Fibroblast of mammary gland (primary cell): ENCODE measurements at regions not wholly inside any gene's neighbourhood (a gene's known extent, or its start where the extent isn't known, plus 50 kb on each side); places are given as distances from the start of the nearest gene placed in this dataset.

Experiments
- DNase-seq: peaks from one replicate; pipeline ENCODE4 v3.0.0-alpha.2; 2010; ENCODE audit warnings: low read depth
- H3K4me3 ChIP-seq: 2 replicates; pipeline ENCODE4 v1.5.1; 2011; ENCODE audit warnings: low read depth, mild to moderate bottlenecking, low read length, moderate library complexity; ENCODE audit not compliant: control insufficient read depth
- CTCF ChIP-seq: conservative IDR thresholded peaks from 2 replicates; pipeline ENCODE4 v1.5.1; 2011; ENCODE audit warnings: low read depth, low read length, inconsistent platforms; ENCODE audit not compliant: control insufficient read depth, insufficient read depth

- DNase-seq, result peak; percentile 97
- peak overlapping the region; percentile 58 for H3K4me3 ChIP-seq
These were observed 161.3 kb upstream of the IFNG-AS1 start for GRCh38 chr12:67827820-67828383.

GRCh38 chr12:67829896-67830295 lies 159.4 kb upstream of the IFNG-AS1 start:
- no peak for TF ChIP-seq CTCF
- H3K4me3 ChIP-seq, result no peak overlapping the region
- no peak for DNase-seq

More at GRCh38 chr12:67827820-67828383, 161.3 kb upstream of the IFNG-AS1 start:
- TF ChIP-seq CTCF, result no peak

DNA sequence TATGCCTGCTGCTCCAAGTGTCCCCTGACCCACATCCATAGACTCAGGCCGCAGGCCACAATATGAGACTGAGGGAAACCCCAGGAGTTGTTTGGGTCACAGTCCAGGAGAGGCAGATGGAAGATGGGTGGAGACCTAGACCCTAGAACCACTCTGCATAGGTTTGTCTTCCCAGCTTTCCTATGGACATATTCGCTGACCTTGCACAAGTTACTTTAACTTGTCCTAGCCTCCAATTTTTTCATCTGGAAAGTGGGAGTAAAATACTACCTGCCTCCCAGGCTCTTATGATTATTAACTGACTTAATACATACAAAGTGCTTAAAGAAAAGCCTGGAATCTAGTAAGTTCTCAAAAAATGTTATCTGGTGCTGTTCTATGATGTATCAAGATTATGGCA lies 157.1 kb upstream of the IFNG-AS1 start:
- no peak for DNase-seq
- TF ChIP-seq CTCF, result no peak
- H3K4me3 ChIP-seq, result no peak overlapping the region

DNA sequence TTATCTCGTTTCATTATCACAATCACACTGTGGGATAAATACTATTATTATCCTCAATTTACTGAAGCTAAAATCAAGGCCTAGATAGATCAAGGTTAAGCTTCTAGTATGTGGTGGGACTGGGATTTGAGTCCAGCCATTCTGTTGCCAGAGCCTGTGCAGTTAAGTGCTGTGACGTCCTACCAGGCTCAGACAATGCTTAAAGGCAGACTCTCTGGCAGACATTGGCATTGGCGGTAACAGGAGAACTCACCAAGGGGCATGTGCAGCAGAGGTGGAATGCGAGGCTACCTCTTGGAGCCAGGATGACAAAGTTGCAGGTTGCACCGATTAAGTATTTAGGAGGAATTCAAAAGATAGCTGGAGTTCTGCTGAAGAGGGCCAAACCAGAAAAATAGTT lies 155.6 kb upstream of the IFNG-AS1 start:
- DNase-seq, result no peak
- no peak for TF ChIP-seq CTCF

GRCh38 chr12:67837876-67838275 lies 151.4 kb upstream of the IFNG-AS1 start:
- no peak for TF ChIP-seq CTCF
- no peak for DNase-seq

More for the DNA sequence above, 155.6 kb upstream of the IFNG-AS1 start:
- H3K4me3 ChIP-seq, result no peak overlapping the region

GRCh38 chr12:67842124-67842523 lies 147.1 kb upstream of the IFNG-AS1 start:
- TF ChIP-seq CTCF, result no peak
- no peak overlapping the region for H3K4me3 ChIP-seq

More at GRCh38 chr12:67837876-67838275, 151.4 kb upstream of the IFNG-AS1 start:
- H3K4me3 ChIP-seq, result no peak overlapping the region

GRCh38 chr12:67843257-67843656 lies 146.0 kb upstream of the IFNG-AS1 start:
- TF ChIP-seq CTCF, result no peak
- no peak for DNase-seq
- H3K4me3 ChIP-seq, result no peak overlapping the region

More at GRCh38 chr12:67842124-67842523, 147.1 kb upstream of the IFNG-AS1 start:
- DNase-seq, result no peak
